ENCODE measurements at regions not wholly inside any gene's neighbourhood (a gene's known extent, or its start where the extent isn't known, plus 50 kb on each side); places are given as distances from the start of the nearest gene placed in this dataset.
"Not testable (repeated sequence)": the region's sequence is repeated elsewhere in the genome, so short reads cannot be mapped to it uniquely, and the experiment has no call there.

GRCh38 chr9:78091731-78092130 is 60.1 kb upstream of the GNAQ start:
- H3K27me3 ChIP-seq (ENCODE audit: insufficient read depth, low read length, poor library complexity), result no peaks in the 10 kb centered on the region
- H3K27ac ChIP-seq (ENCODE audit: low read depth, low read length), result no peak overlapping the region
- H3K9ac ChIP-seq (ENCODE audit: low read length), result no peak overlapping the region
- no peak overlapping the region for H3K18ac ChIP-seq (ENCODE audit: low read length)
- no peak overlapping the region for H3K4ac ChIP-seq (ENCODE audit: low read depth, low read length)
- H3K56ac ChIP-seq (ENCODE audit: low read length), result no peak overlapping the region
- no peaks in the 10 kb centered on the region for H3K4me1 ChIP-seq (ENCODE audit: control insufficient read depth, low read depth, low read length)
- H3K4me2 ChIP-seq (ENCODE audit: low read length), result no peak overlapping the region
- DNase-seq, result no peak
- WGBS (ENCODE audit: extremely low coverage, insufficient coverage, low lambda C conversion rate), result no CpG with 5 or more reads among the region's 9 CpGs
- H4K8ac ChIP-seq (ENCODE audit: low read depth, low read length), result no peak overlapping the region
- no peak overlapping the region for H4K5ac ChIP-seq (ENCODE audit: low read length)
- H3K79me1 ChIP-seq (ENCODE audit: low read length), result no peaks in the 10 kb centered on the region
- no peaks in the 10 kb centered on the region for H3K79me2 ChIP-seq (ENCODE audit: control insufficient read depth, insufficient read depth, low read length)
- H2BK5ac ChIP-seq (ENCODE audit: low read length), result no peak overlapping the region
- H3K4me3 ChIP-seq (ENCODE audit: low read length), result no peak overlapping the region
- H3K36me3 ChIP-seq (ENCODE audit: control insufficient read depth, insufficient read depth, low read length), result no peaks in the 10 kb centered on the region
- no peak overlapping the region for H2AK5ac ChIP-seq (ENCODE audit: low read length)
- no peak overlapping the region for H2BK120ac ChIP-seq (ENCODE audit: low read depth, low read length)
- no peak overlapping the region for H3K23ac ChIP-seq (ENCODE audit: low read length)
- no peak overlapping the region for H2BK15ac ChIP-seq (replicated peaks; ENCODE audit: low read depth)

- Histone ChIP-seq H3K27ac (ENCODE audit: low read depth, low read length) (no peak overlapping the region), H3K27me3 (ENCODE audit: insufficient read depth, low read length, poor library complexity) (no peaks in the 10 kb centered on the region), H3K4me2 (ENCODE audit: low read length) (no peak overlapping the region), H3K4ac (ENCODE audit: low read depth, low read length) (no peak overlapping the region), H3K23ac (ENCODE audit: low read length) (no peak overlapping the region), H3K4me3 (ENCODE audit: low read length) (no peak overlapping the region), H2BK5ac (ENCODE audit: low read length) (no peak overlapping the region), H4K8ac (ENCODE audit: low read depth, low read length) (no peak overlapping the region), H3K79me1 (ENCODE audit: low read length) (no peaks in the 10 kb centered on the region), H2BK15ac (replicated peaks; ENCODE audit: low read depth) (no peak overlapping the region), H2AK5ac (ENCODE audit: low read length) (no peak overlapping the region), H3K9ac (ENCODE audit: low read length) (no peak overlapping the region), H4K5ac (ENCODE audit: low read length) (no peak overlapping the region), H3K79me2 (ENCODE audit: control insufficient read depth, insufficient read depth, low read length) (no peaks in the 10 kb centered on the region), H3K56ac (ENCODE audit: low read length) (no peak overlapping the region), H3K36me3 (ENCODE audit: control insufficient read depth, insufficient read depth, low read length) (no peaks in the 10 kb centered on the region), H3K18ac (ENCODE audit: low read length) (no peak overlapping the region), H3K4me1 (ENCODE audit: control insufficient read depth, low read depth, low read length) (no peaks in the 10 kb centered on the region), H2BK120ac (ENCODE audit: low read depth, low read length) (no peak overlapping the region)
- WGBS (ENCODE audit: extremely low coverage, insufficient coverage, low lambda C conversion rate), result no CpG with 5 or more reads among the region's 3 CpGs
- no peak for DNase-seq
Measured at GRCh38 chr9:78089111-78089510, 57.5 kb upstream of the GNAQ start.

- H2BK15ac ChIP-seq (replicated peaks; ENCODE audit: low read depth); H3K18ac ChIP-seq (ENCODE audit: low read length); H3K27me3 ChIP-seq (ENCODE audit: insufficient read depth, low read length, poor library complexity); H3K79me2 ChIP-seq (ENCODE audit: control insufficient read depth, insufficient read depth, low read length); H2BK5ac ChIP-seq (ENCODE audit: low read length); DNase-seq; H2BK120ac ChIP-seq (ENCODE audit: low read depth, low read length); H3K9ac ChIP-seq (ENCODE audit: low read length); H3K4me3 ChIP-seq (ENCODE audit: low read length); H3K56ac ChIP-seq (ENCODE audit: low read length); H4K8ac ChIP-seq (ENCODE audit: low read depth, low read length); H3K79me1 ChIP-seq (ENCODE audit: low read length); H4K5ac ChIP-seq (ENCODE audit: low read length); H3K27ac ChIP-seq (ENCODE audit: low read depth, low read length); H3K4me1 ChIP-seq (ENCODE audit: control insufficient read depth, low read depth, low read length); H3K4ac ChIP-seq (ENCODE audit: low read depth, low read length); H3K36me3 ChIP-seq (ENCODE audit: control insufficient read depth, insufficient read depth, low read length); H3K23ac ChIP-seq (ENCODE audit: low read length); H3K4me2 ChIP-seq (ENCODE audit: low read length); H2AK5ac ChIP-seq (ENCODE audit: low read length): not testable (repeated sequence)
- no CpG with 5 or more reads among the region's 1 CpG for WGBS (ENCODE audit: extremely low coverage, insufficient coverage, low lambda C conversion rate)
Measured at GRCh38 chr9:78088190-78088589, 56.6 kb upstream of the GNAQ start.

All from mesendoderm (in vitro differentiated cells).